BE2C (cell line): ENCODE measurements at regions not wholly inside any gene's neighbourhood (a gene's known extent, or its start where the extent isn't known, plus 50 kb on each side); places are given as distances from the start of the nearest gene placed in this dataset.

Experiments
- DNase-seq: peaks from one replicate; pipeline ENCODE4 v3.0.0-alpha.2; 2020
- H3K27me3 ChIP-seq: fragments of 250-450 bp; sonication (Bioruptor Pico); 2 replicates; pipeline ENCODE4 v1.5.1; 2020; ENCODE audit warnings: mild to moderate bottlenecking
- H3K36me3 ChIP-seq: fragments of 250-450 bp; sonication (Bioruptor Pico); 2 replicates; pipeline ENCODE4 v1.5.1; 2020; ENCODE audit warnings: mild to moderate bottlenecking
- H3K4me1 ChIP-seq: fragments of 250-450 bp; sonication (Bioruptor Pico); 2 replicates; pipeline ENCODE4 v1.5.1; 2020
- H3K4me3 ChIP-seq: 2 replicates; pipeline ENCODE4 v1.5.1; 2011; ENCODE audit warnings: low read depth, low read length
- H3K9me3 ChIP-seq: fragments of 250-450 bp; sonication (Bioruptor Pico); 2 replicates; pipeline ENCODE4 v1.5.1; 2020
- CTCF ChIP-seq: IDR thresholded peaks from 2 replicates; pipeline ENCODE4 v1.5.1; 2012; ENCODE audit warnings: mild to moderate bottlenecking, low read depth, low read length

GRCh38 chr11:115577701-115578100 lies 73.5 kb upstream of the CADM1 start:
- Histone ChIP-seq H3K27me3 (no peaks in the 10 kb centered on the region), H3K9me3 (no peaks in the 10 kb centered on the region), H3K36me3 (no peaks in the 10 kb centered on the region), H3K4me1 (peaks cover 60% of the 10 kb centered on the region), H3K4me3 (no peak overlapping the region)
- TF ChIP-seq CTCF, result no peak
- no peak for DNase-seq

- Histone ChIP-seq H3K9me3 (no peaks in the 10 kb centered on the region), H3K27me3 (no peaks in the 10 kb centered on the region), H3K4me1 (peaks cover 56% of the 10 kb centered on the region), H3K4me3 (no peak overlapping the region), H3K36me3 (no peaks in the 10 kb centered on the region)
- DNase-seq, result no peak
- TF ChIP-seq CTCF, result no peak
These were observed 72.6 kb upstream of the CADM1 start for GRCh38 chr11:115576606-115577380.

- H3K4me1 ChIP-seq, result peaks cover 28% of the 10 kb centered on the region
- no peaks in the 10 kb centered on the region for H3K27me3 ChIP-seq
- no peak overlapping the region for H3K4me3 ChIP-seq
- no peaks in the 10 kb centered on the region for H3K9me3 ChIP-seq
- H3K36me3 ChIP-seq, result no peaks in the 10 kb centered on the region
- TF ChIP-seq CTCF, result no peak
- DNase-seq, result no peak
These were observed 68.3 kb upstream of the CADM1 start for GRCh38 chr11:115572551-115572950.

- peak; percentile 70 for DNase-seq
- Histone ChIP-seq H3K9me3 (no peaks in the 10 kb centered on the region), H3K4me3 (peak overlapping the region; percentile 33), H3K4me1 (peaks cover 13% of the 10 kb centered on the region), H3K36me3 (no peaks in the 10 kb centered on the region), H3K27me3 (no peaks in the 10 kb centered on the region)
- peak; percentile 26; the same call in 1 of the 2 replicates for TF ChIP-seq CTCF
These were observed 62.1 kb upstream of the CADM1 start for GRCh38 chr11:115566180-115566764.

- Histone ChIP-seq H3K4me1 (peaks cover 13% of the 10 kb centered on the region), H3K36me3 (no peaks in the 10 kb centered on the region), H3K4me3 (no peak overlapping the region), H3K9me3 (no peaks in the 10 kb centered on the region), H3K27me3 (no peaks in the 10 kb centered on the region)
- no peak for TF ChIP-seq CTCF
- DNase-seq, result no peak
These were observed 60.6 kb upstream of the CADM1 start for GRCh38 chr11:115564851-115565250.

GRCh38 chr11:115561116-115561515 lies 56.9 kb upstream of the CADM1 start:
- H3K4me3 ChIP-seq, result no peak overlapping the region
- peaks cover 2% of the 10 kb centered on the region for H3K4me1 ChIP-seq
- no peaks in the 10 kb centered on the region for H3K27me3 ChIP-seq
- no peak for TF ChIP-seq CTCF
- DNase-seq, result no peak
- H3K36me3 ChIP-seq, result no peaks in the 10 kb centered on the region
- no peaks in the 10 kb centered on the region for H3K9me3 ChIP-seq
